Stomach (tissue), 4 donors: ENCODE measurements at regions not wholly inside any gene's neighbourhood (a gene's known extent, or its start where the extent isn't known, plus 50 kb on each side); places are given as distances from the start of the nearest gene placed in this dataset.

Source experiments
- CTCF ChIP-seq, 7 experiments: fragments of 450-650 bp in 4 of 7; fragments of 200-600 bp in 3 of 7; sonication (generic) in 3 of 7; IDR thresholded peaks; one replicate each; pipeline ENCODE4 v1.5.1; 2016 to 2019; ENCODE audit warnings: antibody characterized with exemption in 7 of 7, control low read depth in 2 of 7, mild to moderate bottlenecking in 1 of 7
- POLR2A ChIP-seq, 4 donors: fragments of 450-650 bp; IDR thresholded peaks; one replicate each; pipeline ENCODE4 v1.6.1; 2016; ENCODE audit warnings: antibody characterized with exemption in 4 of 4, control low read depth in 2 of 4, mild to moderate bottlenecking in 1 of 4, moderate library complexity in 1 of 4

- TF ChIP-seq POLR2A (IDR thresholded peaks at IDR 0.05) (no peak), CTCF (IDR thresholded peaks at IDR 0.05) (no peak)
These were observed 56.1 kb upstream of the MVB12B start for GRCh38 chr9:126270556-126270955.
